Activated effector memory CD4-positive, alpha-beta T cell treated with anti-CD3 and anti-CD28 coated beads, Interleukin-2, amount 50 U/mL, for 16 hours (primary cell): ENCODE measurements at regions not wholly inside any gene's neighbourhood (a gene's known extent, or its start where the extent isn't known, plus 50 kb on each side); places are given as distances from the start of the nearest gene placed in this dataset.
"Not testable (repeated sequence)": the region's sequence is repeated elsewhere in the genome, so short reads cannot be mapped to it uniquely, and the experiment has no call there.

Source experiments
- DNase-seq: peaks from one replicate; pipeline ENCODE4 v3.0.0-alpha.2; 2020

GRCh38 chr14:71621276-71621675, 311.0 kb upstream of the RGS6 start:
- no peak for DNase-seq

- DNase-seq = no peak
These were observed 310.1 kb upstream of the RGS6 start for GRCh38 chr14:71621980-71622605.

GRCh38 chr14:71623939-71624338, 308.3 kb upstream of the RGS6 start:
- DNase-seq = no peak

DNA sequence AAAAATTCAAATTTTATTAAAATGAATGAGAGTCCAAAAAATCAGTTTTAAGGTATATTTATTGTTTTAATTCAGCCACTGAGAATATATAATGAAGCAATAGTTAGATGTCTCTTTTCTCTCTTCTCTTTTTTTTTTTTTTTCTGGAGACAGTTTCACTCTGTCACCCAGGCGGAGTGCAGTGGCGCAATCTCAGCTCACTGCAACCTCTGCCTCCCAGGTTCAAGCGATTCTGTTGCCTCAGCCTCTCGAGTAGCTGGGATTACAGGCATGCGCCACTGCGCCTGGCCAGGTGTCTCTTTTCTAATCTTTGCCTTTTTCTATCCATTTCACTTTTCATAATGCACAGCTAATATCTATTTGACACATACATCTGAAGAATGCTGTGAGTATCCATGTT, 307.1 kb upstream of the RGS6 start:
- no peak for DNase-seq

- no peak for DNase-seq
These were observed 306.1 kb upstream of the RGS6 start for GRCh38 chr14:71625891-71626701.

DNA sequence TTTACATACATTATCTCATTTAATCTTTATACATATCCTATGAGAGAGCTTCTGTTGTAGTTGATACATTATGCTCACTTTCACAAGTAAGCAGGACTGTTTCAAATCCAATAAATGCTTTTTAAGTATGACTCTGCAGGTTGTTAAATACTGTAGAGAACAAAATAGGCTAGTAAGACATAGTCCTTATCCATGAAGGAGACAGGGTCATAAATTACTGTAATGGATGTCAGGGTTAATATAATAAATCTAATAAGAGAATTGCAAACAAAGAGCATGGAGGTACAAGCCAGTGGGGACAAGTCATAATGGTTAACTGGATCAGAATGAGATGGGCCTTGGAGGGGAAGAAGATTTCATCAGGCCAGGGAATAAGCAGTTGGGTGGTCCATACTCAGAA, 303.8 kb upstream of the RGS6 start:
- no peak for DNase-seq

DNA sequence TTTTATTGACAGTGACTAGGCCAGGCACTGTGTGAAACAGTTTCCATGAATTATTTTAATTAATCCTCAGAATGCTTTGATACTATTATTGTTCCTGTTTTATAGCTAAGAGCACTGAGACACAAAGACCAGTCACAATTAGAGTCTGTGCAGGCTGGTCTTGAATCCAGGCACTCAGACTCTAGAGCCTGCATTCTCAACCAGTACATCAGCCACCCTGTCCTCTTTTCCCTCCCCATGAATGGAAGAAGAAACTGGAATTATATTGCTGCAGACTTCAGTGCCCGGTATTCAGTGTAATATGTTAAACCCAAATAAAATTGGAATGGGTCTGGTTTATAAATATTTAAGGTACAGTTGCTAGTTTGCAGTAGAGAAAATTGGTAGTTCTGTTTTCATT, 303.0 kb upstream of the RGS6 start:
- no peak for DNase-seq

GRCh38 chr14:71629765-71630492, 302.3 kb upstream of the RGS6 start:
- no peak for DNase-seq

GRCh38 chr14:71631030-71631429, 301.2 kb upstream of the RGS6 start:
- not testable (repeated sequence) for DNase-seq

GRCh38 chr14:71632440-71632946, 299.7 kb upstream of the RGS6 start:
- no peak for DNase-seq

- DNase-seq = no peak
These were observed 296.2 kb upstream of the RGS6 start for GRCh38 chr14:71636076-71636475.

DNA sequence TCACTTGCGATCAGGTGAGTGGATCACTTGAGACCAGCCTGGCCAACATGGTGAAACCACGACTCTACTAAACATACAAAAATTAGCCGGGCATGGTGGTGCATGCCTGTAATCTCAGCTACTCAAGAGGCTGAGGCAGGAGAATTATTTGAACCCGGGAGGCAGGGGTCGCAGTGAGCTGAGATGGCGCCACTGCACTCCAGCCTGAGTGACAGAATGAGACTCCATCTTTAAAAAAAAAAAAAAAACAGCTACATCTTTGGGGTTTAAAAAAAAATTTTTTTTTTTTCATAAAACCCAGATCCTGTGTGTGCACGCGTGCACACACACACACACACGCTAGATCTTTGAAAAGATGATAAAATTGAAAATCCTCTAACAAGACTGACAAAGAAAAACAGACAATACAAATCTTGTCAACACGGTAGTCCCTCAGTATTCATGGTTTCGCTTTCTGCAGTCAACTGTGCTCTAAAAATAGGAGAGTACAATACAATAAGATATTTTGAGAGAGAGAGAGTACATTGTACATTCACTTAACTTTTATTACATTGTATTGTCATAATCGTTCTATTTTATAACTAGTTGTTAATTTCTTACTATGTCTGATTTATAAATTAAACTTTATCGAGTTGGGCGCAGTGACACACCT, 295.3 kb upstream of the RGS6 start:
- DNase-seq = no peak

DNA sequence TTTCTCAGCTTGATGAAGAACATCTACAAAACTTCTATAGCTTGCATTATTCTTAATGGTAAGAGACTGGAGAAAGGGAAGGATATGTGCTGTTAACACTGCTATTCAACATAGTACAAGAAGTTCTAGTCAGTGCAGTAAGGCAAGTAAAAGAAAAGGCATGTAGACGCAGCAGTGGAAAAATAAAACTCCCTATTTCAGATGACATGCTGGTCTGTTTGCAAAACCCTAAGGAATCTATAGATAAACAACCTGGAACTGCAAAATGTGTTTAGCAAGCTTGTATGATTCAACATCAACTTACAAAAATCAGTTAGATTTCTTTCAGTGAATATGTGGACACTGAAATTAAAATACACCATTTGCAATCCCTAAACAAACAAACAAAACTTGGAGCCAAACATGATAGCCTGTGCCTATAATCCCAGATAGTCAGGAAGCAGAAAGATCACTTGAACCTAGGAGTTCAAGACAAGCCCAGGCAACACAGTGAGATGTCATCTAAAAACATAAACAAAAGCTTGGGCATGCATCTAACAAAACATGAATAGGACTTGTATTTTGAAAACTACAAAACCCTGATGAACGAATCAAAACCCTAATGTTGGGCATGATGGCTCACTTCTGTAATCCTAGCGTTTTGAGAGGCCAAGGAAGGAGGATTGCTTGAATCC, 293.6 kb upstream of the RGS6 start:
- no peak for DNase-seq

GRCh38 chr14:71642715-71643114, 289.5 kb upstream of the RGS6 start:
- DNase-seq = no peak

- DNase-seq = no peak
These were observed 286.6 kb upstream of the RGS6 start for GRCh38 chr14:71645656-71646055.

GRCh38 chr14:71646518-71646917, 285.7 kb upstream of the RGS6 start:
- DNase-seq = no peak

DNA sequence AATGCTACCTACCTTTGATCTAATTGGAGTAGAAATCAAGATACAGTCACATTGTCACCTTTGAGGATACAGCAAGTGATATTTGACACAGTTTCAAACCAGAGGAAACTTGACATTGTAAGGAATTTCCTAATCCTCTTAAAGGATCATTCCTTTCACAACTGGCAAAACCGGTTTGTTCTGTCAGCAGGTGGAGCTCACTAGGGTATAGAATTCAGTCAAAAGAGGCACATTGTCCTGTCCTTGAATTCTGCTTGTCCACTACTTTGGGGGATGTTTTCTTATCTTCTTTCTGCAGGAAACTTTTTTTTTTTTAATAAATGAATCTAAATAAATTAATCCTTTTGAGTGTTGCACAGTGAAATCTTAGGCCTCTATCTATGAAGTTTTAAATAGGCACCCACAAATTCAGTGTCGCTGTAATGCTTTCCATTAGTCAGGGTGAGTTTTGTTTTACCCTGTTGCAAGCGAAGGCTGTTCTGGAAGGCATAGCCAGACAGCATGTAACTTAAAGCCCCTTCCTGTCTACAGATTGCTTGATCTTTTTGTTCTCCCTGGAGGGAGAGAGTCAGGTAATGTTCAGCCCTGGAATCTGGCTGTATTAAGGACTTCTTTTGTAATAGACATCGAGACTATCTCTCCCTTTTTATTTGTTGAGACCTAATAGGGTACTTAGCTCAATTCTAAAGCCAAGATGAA, 285.0 kb upstream of the RGS6 start:
- DNase-seq = no peak

- no peak for DNase-seq
These were observed 283.5 kb upstream of the RGS6 start for GRCh38 chr14:71648725-71649124.

DNA sequence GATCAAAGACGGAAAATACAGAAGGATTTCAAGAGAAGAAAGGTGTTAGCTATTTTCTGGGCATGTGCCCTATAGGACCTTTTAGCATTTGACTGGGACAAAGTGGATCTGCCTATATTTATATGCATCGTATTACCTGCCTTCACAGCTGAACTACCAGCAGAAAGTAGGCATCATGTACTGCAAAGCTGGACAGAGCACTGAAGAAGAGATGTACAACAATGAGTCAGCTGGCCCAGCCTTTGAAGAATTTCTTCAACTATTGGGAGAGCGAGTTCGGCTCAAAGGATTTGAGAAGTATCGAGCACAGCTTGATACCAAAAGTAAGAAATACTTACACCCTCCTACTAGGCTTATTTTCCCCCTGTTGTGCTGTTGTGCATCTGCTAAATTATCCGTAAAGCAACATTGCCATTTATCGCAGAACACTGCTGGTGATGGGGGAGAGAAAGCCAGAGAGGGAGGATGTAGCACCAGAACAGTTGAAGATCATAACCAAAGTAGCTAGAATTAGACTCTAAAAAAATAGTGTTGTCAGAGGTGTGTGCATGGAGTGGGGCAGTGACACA, 282.0 kb upstream of the RGS6 start:
- DNase-seq = no peak

DNA sequence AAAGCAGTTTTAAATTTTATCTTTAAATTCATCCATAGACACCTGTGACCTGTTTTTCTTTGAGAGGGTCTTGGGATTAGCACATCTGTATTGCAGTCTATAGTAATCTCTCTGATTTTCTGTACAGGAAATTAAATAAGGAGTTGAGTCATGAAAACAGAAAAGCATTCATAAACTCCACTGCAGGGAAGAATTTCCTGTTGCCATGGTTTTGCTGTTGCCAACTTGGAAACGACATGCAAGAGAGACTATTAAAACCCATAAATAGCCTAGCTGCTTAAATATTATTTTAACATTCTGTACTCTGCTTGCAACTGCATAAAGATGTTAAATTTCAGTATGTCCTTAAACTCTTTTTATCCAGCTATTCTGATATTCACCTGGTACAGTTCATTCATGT, 281.0 kb upstream of the RGS6 start:
- no peak for DNase-seq

DNA sequence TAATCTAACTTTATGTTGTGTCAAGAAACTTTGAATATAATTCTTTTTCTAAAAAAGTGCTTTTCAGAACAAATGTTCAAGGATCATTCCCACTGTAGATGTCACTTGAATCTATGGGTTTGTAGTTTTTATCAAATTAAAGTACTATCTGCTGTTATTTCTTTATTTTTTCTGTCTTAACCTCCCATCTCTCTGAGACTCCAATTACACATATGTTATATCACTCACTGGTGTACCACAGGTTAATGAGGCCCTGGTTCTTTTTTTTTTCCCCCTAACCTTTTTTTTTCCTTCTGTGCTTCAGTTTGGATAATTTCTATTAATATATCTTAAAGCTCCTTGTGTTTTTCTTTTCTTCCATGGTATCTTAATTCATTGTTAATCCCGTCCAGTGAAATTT, 279.9 kb upstream of the RGS6 start:
- DNase-seq = no peak

DNA sequence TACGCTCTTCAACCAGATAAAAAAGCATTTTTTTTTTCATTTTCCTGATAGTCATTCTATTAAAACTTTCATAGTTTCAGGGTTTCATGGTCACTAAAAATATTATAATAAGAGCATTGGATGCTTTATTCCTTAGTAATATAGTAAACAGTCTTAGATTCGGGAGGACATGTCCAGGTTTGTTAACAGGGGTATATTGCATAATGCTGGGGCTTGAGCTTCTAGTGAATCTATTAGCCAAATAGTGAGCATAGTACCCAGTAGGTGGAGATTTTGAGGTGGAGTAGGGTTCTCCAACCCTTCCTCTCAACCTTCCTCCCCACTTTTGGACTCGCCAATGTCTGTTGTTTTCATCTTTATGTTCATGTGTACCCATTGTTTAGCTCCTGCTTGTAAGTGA, 277.4 kb upstream of the RGS6 start:
- no peak for DNase-seq
